Endothelial cell (in vitro differentiated cells): ENCODE measurements at regions not wholly inside any gene's neighbourhood (a gene's known extent, or its start where the extent isn't known, plus 50 kb on each side); places are given as distances from the start of the nearest gene placed in this dataset.

Experiments
- DNase-seq: peaks from one replicate; pipeline ENCODE4 v3.0.0; 2021; ENCODE audit warnings: low spot score
- H3K27ac Mint-ChIP-seq: one replicate; pipeline ENCODE4 v1.8.0; 2021; ENCODE audit warnings: mixed read lengths, inconsistent platforms; ENCODE audit not compliant: unreplicated experiment
- H3K27me3 Mint-ChIP-seq: one replicate; pipeline ENCODE4 v1.8.0; 2021; ENCODE audit warnings: mild to moderate bottlenecking, moderate library complexity, mixed read lengths, inconsistent platforms; ENCODE audit not compliant: unreplicated experiment
- H3K36me3 Mint-ChIP-seq: one replicate; pipeline ENCODE4 v1.8.0; 2021; ENCODE audit warnings: mild to moderate bottlenecking, low read depth, mixed read lengths, inconsistent platforms; ENCODE audit not compliant: unreplicated experiment
- H3K4me1 Mint-ChIP-seq: one replicate; pipeline ENCODE4 v1.8.0; 2021; ENCODE audit warnings: mild to moderate bottlenecking, mixed read lengths, inconsistent platforms; ENCODE audit not compliant: unreplicated experiment
- H3K4me3 Mint-ChIP-seq: one replicate; pipeline ENCODE4 v1.8.0; 2021; ENCODE audit warnings: mild to moderate bottlenecking, mixed read lengths, inconsistent platforms; ENCODE audit not compliant: unreplicated experiment
- H3K9me3 Mint-ChIP-seq: one replicate; pipeline ENCODE4 v1.8.0; 2021; ENCODE audit warnings: mixed read lengths, inconsistent platforms; ENCODE audit not compliant: unreplicated experiment
- TF ChIP-seq, protein P1 (sequence below): fragments of 200-600 bp; sonication (generic); IDR thresholded peaks from one replicate; pipeline ENCODE4 v1.5.0; 2021; ENCODE audit warnings: antibody characterized with exemption; ENCODE audit not compliant: unreplicated experiment

DNA sequence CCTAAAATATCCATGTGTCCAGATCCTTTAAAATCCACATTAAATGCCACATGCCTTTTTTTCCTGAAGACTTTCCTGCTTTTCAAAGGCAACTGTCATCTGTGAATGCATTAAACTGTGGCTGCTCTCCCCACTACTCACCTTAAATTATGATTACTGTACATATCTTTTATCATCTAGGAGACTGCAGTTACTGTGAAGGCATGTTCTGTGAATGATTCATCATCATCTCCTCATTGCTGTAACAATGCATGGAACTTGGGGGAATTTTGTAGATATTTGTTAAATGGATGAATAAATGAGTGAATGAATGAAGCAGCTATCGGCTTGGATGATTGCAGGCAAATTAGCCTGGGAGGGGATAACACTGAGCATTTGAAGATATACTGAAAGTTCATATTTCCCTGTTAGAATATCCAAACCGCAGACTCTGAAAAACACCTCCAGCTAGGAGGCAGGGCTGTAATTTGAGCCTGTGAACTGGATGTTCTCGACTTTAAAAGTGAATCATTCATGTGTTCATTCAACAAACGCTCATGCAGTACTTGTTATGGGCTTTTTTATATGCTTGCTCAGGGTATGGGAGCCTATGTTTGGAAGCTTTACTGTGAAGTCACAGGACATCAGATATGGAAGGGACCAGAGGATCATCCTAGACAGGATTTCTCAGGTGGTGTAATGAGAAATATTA is 519.2 kb downstream of the KIF4B start:
- DNase-seq: no peak
- H3K27me3 Mint-ChIP-seq: no peaks in the 10 kb centered on the region
- H3K4me1 Mint-ChIP-seq: peaks cover 9% of the 10 kb centered on the region
- H3K4me3 Mint-ChIP-seq: no peak overlapping the region
- no peaks in the 10 kb centered on the region for H3K9me3 Mint-ChIP-seq
- no peaks in the 10 kb centered on the region for H3K36me3 Mint-ChIP-seq
- TF ChIP-seq, protein P1, sequence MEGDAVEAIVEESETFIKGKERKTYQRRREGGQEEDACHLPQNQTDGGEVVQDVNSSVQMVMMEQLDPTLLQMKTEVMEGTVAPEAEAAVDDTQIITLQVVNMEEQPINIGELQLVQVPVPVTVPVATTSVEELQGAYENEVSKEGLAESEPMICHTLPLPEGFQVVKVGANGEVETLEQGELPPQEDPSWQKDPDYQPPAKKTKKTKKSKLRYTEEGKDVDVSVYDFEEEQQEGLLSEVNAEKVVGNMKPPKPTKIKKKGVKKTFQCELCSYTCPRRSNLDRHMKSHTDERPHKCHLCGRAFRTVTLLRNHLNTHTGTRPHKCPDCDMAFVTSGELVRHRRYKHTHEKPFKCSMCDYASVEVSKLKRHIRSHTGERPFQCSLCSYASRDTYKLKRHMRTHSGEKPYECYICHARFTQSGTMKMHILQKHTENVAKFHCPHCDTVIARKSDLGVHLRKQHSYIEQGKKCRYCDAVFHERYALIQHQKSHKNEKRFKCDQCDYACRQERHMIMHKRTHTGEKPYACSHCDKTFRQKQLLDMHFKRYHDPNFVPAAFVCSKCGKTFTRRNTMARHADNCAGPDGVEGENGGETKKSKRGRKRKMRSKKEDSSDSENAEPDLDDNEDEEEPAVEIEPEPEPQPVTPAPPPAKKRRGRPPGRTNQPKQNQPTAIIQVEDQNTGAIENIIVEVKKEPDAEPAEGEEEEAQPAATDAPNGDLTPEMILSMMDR: no peak
- H3K27ac Mint-ChIP-seq: no peak overlapping the region

DNA sequence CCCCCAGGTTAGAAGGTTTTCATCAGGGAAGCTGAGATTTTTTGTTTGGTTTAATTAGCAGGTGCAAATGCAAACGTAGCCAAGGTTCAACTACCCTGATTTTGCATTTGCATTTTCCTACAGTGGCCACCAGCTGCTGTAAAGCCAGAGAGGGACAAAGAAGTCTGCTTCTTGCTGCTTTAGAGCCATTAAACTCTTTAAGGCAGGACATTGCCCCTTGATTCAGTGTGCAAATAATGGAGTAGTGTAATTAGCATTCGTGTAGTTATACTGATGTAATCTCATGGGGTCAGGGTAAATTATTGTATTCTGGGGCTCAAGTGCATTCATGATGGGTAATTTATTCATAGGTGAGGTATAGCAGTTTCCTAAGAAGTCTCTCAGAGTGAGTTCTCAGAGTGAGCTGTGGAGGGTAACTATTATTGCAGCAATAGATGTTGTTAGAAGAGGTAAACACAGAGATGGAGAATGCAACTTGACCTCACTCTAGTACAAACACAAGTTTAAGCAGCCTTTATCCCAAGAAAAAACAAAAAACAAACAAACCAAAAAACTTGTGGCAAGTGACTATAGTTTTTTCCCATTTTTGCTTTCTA is 526.5 kb downstream of the KIF4B start:
- Mint-ChIP-seq H3K27ac (no peak overlapping the region), H3K9me3 (no peaks in the 10 kb centered on the region), H3K4me3 (no peak overlapping the region), H3K4me1 (no peaks in the 10 kb centered on the region), H3K27me3 (no peaks in the 10 kb centered on the region), H3K36me3 (no peaks in the 10 kb centered on the region)
- TF ChIP-seq, protein P1: no peak
- no peak for DNase-seq

DNA sequence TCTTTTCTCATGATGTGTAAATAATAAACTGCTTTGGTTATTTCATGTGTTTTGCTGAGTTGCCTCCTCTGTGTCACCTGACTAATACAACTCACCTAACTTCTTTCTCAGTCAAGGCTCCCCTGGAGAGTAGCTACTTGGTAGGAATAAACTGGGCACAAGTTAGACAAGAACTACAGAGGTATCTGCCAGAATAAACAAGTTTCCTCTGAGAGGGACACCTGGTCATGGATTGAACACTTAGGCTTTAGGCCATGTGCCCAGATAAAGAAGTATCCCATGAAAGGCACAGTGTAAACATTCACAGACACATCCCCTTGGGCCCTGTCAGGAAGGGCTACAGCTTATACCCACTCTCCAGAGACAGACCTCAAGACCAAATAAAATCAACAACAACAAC is 532.5 kb downstream of the KIF4B start:
- Mint-ChIP-seq H3K9me3 (no peaks in the 10 kb centered on the region), H3K36me3 (no peaks in the 10 kb centered on the region), H3K4me1 (no peaks in the 10 kb centered on the region), H3K4me3 (no peak overlapping the region), H3K27me3 (no peaks in the 10 kb centered on the region), H3K27ac (no peak overlapping the region)
- DNase-seq: no peak
- TF ChIP-seq, protein P1: no peak

DNA sequence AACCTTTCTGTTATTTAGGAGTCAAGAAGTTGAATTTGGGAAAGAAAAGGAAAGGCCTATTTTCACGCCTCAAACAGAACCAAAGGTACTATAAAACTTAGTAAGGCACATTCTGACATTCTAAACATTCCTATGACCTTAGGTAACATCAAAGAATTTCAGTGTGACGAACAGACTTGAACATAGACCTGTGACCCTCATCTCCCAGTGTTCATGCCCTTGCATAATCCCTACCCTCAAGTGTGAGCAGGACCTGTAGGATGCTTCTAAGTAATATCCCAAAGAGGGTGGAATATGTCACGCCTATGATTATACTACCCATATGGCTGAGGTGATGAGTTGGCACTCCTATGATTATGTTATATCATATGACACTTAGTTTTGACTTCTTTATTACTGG is 540.9 kb downstream of the KIF4B start:
- Mint-ChIP-seq H3K27me3 (no peaks in the 10 kb centered on the region), H3K27ac (no peak overlapping the region), H3K4me3 (no peak overlapping the region), H3K36me3 (no peaks in the 10 kb centered on the region), H3K9me3 (no peaks in the 10 kb centered on the region), H3K4me1 (no peaks in the 10 kb centered on the region)
- TF ChIP-seq, protein P1: no peak
- no peak for DNase-seq

DNA sequence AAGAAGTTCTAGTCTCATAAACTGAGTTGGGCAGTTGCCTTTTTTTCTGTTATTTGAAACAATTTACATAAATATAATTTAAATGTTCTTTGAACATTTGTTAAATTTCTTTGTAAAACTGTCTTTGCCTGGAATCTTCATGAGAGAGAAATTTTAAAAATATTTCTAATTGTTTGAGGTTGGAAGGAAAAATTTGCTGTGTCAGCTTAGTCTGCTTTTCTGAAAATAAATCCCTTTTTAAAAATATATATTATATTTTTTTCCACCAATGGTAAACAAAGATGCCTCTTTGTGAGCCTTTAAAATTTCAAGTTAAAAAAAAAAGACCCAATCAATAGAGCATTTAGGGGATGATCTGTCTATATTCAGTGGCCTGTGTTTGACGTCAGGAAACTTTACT is 542.7 kb downstream of the KIF4B start:
- no peak overlapping the region for H3K27ac Mint-ChIP-seq
- H3K27me3 Mint-ChIP-seq: peaks cover 4% of the 10 kb centered on the region
- H3K9me3 Mint-ChIP-seq: no peaks in the 10 kb centered on the region
- no peak for DNase-seq
- H3K4me3 Mint-ChIP-seq: no peak overlapping the region
- H3K4me1 Mint-ChIP-seq: no peaks in the 10 kb centered on the region
- TF ChIP-seq, protein P1: no peak
- H3K36me3 Mint-ChIP-seq: no peaks in the 10 kb centered on the region
